IPS DF 4.7 (cell line): ENCODE measurements at regions not wholly inside any gene's neighbourhood (a gene's known extent, or its start where the extent isn't known, plus 50 kb on each side); places are given as distances from the start of the nearest gene placed in this dataset.
"Not testable (repeated sequence)": the region's sequence is repeated elsewhere in the genome, so short reads cannot be mapped to it uniquely, and the experiment has no call there.

Experiments
- DNase-seq: peaks from one replicate; pipeline ENCODE4 v3.0.0-alpha.2; 2013; ENCODE audit warnings: low spot score; ENCODE audit errors: extremely low read depth

DNA sequence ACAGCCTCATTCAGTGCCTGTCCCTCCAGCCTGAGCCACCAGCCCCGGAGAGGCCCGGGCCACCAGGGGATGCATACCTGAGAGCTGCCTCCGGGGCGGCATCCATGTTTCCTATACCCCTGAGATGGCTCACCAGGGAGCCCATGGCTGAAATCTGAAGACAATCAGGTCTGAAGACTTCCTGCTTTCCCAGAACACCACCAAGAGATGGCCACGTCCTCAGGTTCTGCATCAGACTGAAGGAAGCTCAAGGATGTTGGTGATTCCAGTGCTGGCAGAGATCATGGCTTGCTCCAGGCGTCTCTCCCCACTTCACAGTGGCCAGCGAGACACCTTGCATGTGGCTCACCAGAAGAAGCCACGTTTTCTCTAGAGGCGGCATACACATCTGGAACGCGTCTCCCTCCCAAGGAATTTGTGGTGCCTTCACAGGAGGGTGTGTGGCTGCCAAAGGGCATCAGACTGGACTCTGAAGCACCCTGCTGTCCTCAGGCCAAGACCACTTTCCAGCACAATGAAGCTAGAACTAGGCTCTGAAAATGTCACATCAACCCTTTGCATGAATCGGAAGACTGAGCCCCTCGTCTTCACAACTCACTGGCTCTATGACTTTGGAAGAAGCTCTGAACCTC, 170.7 kb upstream of the IRF2BP2 start:
- no peak for DNase-seq

GRCh38 chr1:234780112-234780511, 170.1 kb upstream of the IRF2BP2 start:
- DNase-seq = no peak

DNA sequence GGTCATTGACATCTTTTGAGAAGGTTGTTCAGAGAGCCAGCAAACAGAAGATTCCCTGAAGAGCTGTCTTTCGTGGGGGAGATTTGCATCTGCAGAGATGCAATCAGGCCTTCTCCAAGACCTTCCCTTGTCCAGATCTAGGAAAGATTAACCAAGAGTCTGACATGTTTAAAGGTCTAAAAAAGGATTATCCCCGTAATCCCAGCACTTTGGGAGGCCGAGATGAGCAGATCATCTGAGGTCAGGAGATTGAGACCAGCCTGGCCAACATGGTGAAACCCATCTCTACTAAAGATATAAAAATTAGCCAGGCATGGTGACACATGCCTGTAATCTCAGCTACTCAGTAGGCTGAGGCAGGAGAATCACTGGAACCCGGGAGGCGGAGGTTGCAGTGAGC, 169.6 kb upstream of the IRF2BP2 start:
- not testable (repeated sequence) for DNase-seq

DNA sequence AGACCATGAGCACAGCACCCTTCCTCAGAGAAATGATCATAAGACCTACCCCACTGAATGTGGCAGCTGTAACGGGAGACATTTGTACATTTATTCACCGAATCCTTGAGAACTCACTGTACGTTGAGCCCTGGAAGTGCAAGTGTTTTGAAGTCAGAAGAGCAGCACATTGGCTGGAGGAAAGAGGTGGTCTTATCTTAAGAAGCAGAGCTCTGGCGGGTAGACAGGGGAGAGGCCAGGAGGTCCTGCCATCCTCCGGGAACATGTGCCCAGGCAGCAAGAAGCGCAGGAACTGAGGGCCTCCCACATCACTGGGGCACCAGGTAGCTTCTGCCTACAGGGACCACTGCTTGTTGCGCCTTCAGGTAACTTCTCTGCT, 169.2 kb upstream of the IRF2BP2 start:
- DNase-seq = no peak

GRCh38 chr1:234778221-234779159, 168.5 kb upstream of the IRF2BP2 start:
- no peak for DNase-seq

- DNase-seq = no peak
These were observed 167.9 kb upstream of the IRF2BP2 start for GRCh38 chr1:234777856-234778220.

GRCh38 chr1:234776876-234777855, 167.2 kb upstream of the IRF2BP2 start:
- DNase-seq = no peak

GRCh38 chr1:234776256-234776875, 166.4 kb upstream of the IRF2BP2 start:
- DNase-seq = no peak

- no peak for DNase-seq
These were observed 165.7 kb upstream of the IRF2BP2 start for GRCh38 chr1:234775477-234776246.

- DNase-seq = no peak
These were observed 165.0 kb upstream of the IRF2BP2 start for GRCh38 chr1:234774971-234775370.

DNA sequence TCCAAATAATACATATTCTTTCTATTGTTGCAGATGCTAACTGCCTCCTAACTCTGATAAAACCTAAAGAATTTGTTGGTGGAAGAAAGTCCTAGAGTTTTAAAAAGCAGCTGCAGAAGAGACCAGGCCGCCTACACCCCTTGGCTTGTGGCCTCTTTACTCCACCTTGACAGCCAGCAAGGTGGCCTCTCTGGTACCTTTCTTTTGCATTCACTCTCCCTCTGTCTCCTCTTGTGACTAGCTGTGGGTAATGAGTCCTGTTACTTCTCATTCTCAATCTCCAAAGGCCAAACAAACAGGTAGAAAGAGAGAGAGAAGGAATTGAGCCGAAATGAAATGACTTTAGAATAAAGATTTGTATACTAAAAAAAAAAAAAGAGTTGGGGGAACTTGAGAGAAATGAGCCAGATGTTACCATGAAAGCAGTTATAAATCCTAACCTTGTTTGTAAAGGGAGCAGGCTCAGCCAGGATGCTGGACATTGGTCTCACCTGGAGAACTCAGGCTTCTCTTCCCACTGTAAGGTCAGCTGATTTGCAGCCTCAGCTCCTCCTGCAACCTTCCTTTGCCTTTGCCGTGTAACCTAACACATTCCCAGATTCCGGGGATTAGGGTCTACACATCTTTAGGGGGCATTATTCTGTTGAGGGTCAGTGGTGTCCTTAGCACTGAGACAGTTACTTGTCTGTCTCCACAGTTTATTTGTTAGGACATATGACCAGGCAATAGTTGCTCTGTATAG, 164.1 kb upstream of the IRF2BP2 start:
- no peak for DNase-seq

DNA sequence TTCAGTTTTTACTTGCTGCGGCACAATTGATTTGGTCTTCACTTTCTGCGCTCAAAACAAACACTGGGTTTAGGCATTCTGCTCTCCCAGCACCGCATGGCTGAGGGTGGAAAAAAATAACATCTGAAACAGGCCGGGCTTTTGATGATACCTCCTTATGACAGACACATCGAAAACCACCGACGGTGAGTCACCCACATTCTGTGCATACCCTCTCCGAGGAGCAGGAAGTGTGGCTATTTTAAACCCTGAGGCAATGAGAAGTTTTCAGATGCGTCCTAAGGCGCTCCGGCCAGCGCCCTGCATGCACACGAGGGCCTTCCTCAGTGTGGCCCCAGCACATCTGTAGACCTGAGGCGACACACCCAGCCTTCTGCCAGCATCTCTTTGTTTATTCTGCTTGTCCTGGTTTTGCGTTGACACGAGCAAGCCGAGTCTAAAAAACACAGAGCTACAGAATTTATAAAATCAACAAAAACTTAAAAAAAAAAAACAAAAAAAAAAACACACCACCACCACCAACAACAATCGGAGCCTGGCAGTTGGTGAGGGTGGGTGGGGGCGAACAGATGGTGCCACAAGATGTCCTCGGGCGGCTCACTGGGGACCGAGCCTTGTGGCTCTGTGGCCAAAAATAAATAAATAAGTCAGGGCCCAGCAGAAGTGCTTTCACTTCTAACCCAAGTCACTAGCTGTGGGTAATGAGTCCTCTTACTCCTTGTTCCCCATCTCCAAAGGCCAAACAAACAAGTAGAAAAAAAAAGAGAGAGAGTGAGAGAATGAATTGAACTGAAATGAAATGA, 162.6 kb upstream of the IRF2BP2 start:
- no peak for DNase-seq

- no peak for DNase-seq
These were observed 161.8 kb upstream of the IRF2BP2 start for GRCh38 chr1:234771642-234772344.

- DNase-seq = no peak
These were observed 161.1 kb upstream of the IRF2BP2 start for GRCh38 chr1:234770924-234771540.

DNA sequence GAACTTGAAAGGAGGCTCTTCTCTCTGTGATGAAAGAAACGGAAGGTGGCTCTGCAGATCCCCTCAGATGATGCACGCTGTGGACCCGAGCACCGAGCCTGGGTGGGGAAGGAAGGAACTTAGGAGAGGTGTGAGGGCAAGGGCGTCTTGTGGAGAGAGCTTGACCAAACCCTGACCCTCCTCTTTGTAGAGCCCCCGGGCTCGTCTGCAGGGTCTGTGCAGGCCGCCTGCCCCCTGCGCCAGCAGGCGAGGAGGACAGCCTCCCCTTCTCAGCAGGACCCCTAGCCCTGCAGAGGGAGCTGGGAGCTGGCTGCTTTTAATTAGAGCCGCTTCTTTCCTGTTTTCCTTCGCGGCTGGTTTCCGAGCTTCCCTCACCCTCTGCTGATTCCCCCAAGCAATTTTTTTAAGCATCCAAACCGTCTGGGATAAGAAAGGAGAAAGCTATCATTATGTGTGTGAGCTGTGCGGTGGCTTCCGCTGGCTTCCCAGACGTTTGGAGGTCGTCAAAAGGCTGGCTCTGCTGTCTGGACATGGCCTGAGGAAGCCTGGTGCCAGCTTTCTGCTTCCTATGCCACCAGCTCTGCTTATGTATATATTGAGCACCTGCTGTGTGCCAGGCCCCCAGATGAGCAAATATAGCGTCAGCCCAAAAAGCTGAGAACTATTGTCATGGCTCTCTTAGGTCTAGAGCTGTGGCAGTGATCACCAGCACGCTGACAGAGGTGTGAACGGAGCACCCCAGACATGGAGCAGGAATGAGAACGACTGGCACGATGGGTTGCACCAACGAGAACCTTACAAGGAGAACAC, 160.2 kb upstream of the IRF2BP2 start:
- DNase-seq = no peak

DNA sequence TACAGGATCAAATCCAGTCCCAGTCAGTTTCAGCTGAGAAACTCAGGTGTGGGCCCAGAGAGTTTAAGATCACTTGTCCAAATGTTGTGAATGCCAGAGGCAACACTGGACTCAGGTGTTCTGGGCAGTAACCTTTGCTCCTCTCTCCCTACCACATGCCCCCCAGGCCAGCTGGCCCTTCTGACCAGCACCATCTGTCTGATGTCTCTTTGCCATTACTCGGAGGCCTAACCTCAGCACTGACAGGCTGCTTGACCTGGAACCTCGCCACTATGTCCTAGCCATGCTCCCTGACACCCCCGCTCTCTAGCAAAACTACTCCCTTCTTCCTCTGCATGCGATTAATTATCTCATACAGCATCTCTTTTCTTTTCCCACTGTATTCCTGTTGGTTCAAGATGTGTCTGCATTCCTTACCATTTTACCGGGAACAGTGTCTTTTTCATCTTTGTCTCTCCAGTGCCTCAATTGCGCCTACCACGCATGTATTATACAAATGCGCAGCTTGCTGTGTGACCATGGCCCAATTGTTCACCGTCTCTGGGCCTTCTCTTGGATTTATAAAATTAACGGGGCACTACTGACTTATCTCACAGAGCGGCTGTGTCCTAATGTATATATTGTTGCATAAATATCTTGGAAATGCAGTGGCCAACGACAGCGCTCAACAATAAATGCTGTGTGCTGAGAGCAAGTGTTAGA, 159.5 kb upstream of the IRF2BP2 start:
- DNase-seq = no peak
